ENCODE measurements at regions not wholly inside any gene's neighbourhood (a gene's known extent, or its start where the extent isn't known, plus 50 kb on each side); places are given as distances from the start of the nearest gene placed in this dataset.
A peak's percentile ranks its signal among the peaks of the same experiment; 100 is the strongest.

- Histone ChIP-seq H3K27ac (no peak overlapping the region), H3K36me3 (no peaks in the 10 kb centered on the region), H3K27me3 (no peaks in the 10 kb centered on the region), H3K9me3 (no peaks in the 10 kb centered on the region), H3K4me3 (no peak overlapping the region), H3K4me1 (no peaks in the 10 kb centered on the region)
- TF ChIP-seq CTCF (IDR thresholded peaks at IDR 0.05): no peak
- intact Hi-C loops (cut with DNase I): no loop called here
- ATAC-seq (no peak), DNase-seq (no peak)
Observed at GRCh38 chr4:117267317-117267716, 181.9 kb upstream of the TRAM1L1 start.

GRCh38 chr4:117284736-117285135 lies 199.4 kb upstream of the TRAM1L1 start:
- intact Hi-C loops (cut with DNase I): no loop called here
- TF ChIP-seq CTCF (IDR thresholded peaks at IDR 0.05): no peak
- ATAC-seq: no peak
- H3K27me3 ChIP-seq: no peaks in the 10 kb centered on the region
- H3K27ac ChIP-seq: no peak overlapping the region
- no peak for DNase-seq
- no peaks in the 10 kb centered on the region for H3K9me3 ChIP-seq
- H3K36me3 ChIP-seq: no peaks in the 10 kb centered on the region
- no peak overlapping the region for H3K4me3 ChIP-seq
- H3K4me1 ChIP-seq: no peaks in the 10 kb centered on the region

- no peak overlapping the region for H3K27ac ChIP-seq
- no peak for ATAC-seq
- intact Hi-C loops (cut with DNase I): no loop called here
Observed at GRCh38 chr4:117293784-117294183, 208.4 kb upstream of the TRAM1L1 start.

GRCh38 chr4:117302226-117302625 lies 216.8 kb upstream of the TRAM1L1 start:
- TF ChIP-seq CTCF (IDR thresholded peaks at IDR 0.05): no peak
- ATAC-seq: no peak
- intact Hi-C loops (cut with DNase I): no loop called here

More at GRCh38 chr4:117293784-117294183, 208.4 kb upstream of the TRAM1L1 start:
- no peak for DNase-seq
- no peaks in the 10 kb centered on the region for H3K27me3 ChIP-seq
- H3K4me3 ChIP-seq: no peak overlapping the region
- TF ChIP-seq CTCF (IDR thresholded peaks at IDR 0.05): no peak
- H3K36me3 ChIP-seq: no peaks in the 10 kb centered on the region
- H3K9me3 ChIP-seq: no peaks in the 10 kb centered on the region
- no peaks in the 10 kb centered on the region for H3K4me1 ChIP-seq

GRCh38 chr4:117311215-117311614 lies 225.8 kb upstream of the TRAM1L1 start:
- TF ChIP-seq CTCF (IDR thresholded peaks at IDR 0.05): no peak
- Histone ChIP-seq H3K4me1 (no peaks in the 10 kb centered on the region), H3K36me3 (no peaks in the 10 kb centered on the region), H3K4me3 (no peak overlapping the region), H3K27me3 (no peaks in the 10 kb centered on the region), H3K27ac (no peak overlapping the region), H3K9me3 (peaks cover 0 to 6% of the 10 kb centered on the region in 2 donors)
- intact Hi-C loops (cut with DNase I): no loop called here
- DNase-seq (no peak), ATAC-seq (peak; percentile 79)

More at GRCh38 chr4:117302226-117302625, 216.8 kb upstream of the TRAM1L1 start:
- H3K4me3 ChIP-seq: no peak overlapping the region
- no peaks in the 10 kb centered on the region for H3K27me3 ChIP-seq
- no peak for DNase-seq
- peaks cover 0 to under 1% of the 10 kb centered on the region in 2 donors for H3K9me3 ChIP-seq
- no peaks in the 10 kb centered on the region for H3K4me1 ChIP-seq
- H3K36me3 ChIP-seq: no peaks in the 10 kb centered on the region
- no peak overlapping the region for H3K27ac ChIP-seq

All from left lung (tissue), 4 donors.